ENCODE measurements at regions not wholly inside any gene's neighbourhood (a gene's known extent, or its start where the extent isn't known, plus 50 kb on each side); places are given as distances from the start of the nearest gene placed in this dataset.

- Histone ChIP-seq H3K9me3 (ENCODE audit: insufficient read depth in 2 of 2, low read depth in 1 of 2, low read length in 1 of 2) (no peaks in the 10 kb centered on the region), H4K5ac (ENCODE audit: insufficient read length, low read depth, low read length) (no peak overlapping the region), H2BK15ac (ENCODE audit: low read length) (0 out of 2 replicates have a peak overlapping the region, but pooled peaks have one; percentile 33), H4K91ac (replicated peaks; ENCODE audit: insufficient read length, low read length) (no peak overlapping the region), H3K79me2 (ENCODE audit: control insufficient read depth in 1 of 2, insufficient read depth in 2 of 2, low read length in 2 of 2) (no peaks in the 10 kb centered on the region), H3K14ac (ENCODE audit: insufficient read length) (no peak overlapping the region), H4K20me1 (replicated peaks in 1 of 2; ENCODE audit: control insufficient read depth in 1 of 2, insufficient read depth in 2 of 2, low read length in 2 of 2) (no peaks in the 10 kb centered on the region), H3K36me3 (ENCODE audit: control insufficient read depth in 2 of 4, insufficient read depth in 4 of 4, low read length in 3 of 4) (no peaks in the 10 kb centered on the region), H3K4me3 (ENCODE audit: extremely low read depth in 1 of 4, insufficient read depth in 2 of 4, low read depth in 3 of 4, low read length in 4 of 4) (no peak overlapping the region), H3K23me2 (ENCODE audit: low read depth, low read length) (no peaks in the 10 kb centered on the region), H2AFZ (ENCODE audit: low read length) (no peak overlapping the region), H2BK20ac (ENCODE audit: low read length) (no peak overlapping the region; the same call in 1 of the 2 replicates), H2BK120ac (replicated peaks; ENCODE audit: low read depth, low read length) (no peak overlapping the region), H3K27ac (ENCODE audit: low read depth, low read length) (no peak overlapping the region), H2BK5ac (ENCODE audit: low read depth, low read length) (no peak overlapping the region), H3K27me3 (replicated peaks in 1 of 4; ENCODE audit: control insufficient read depth in 3 of 4, extremely low read depth in 1 of 4, insufficient read depth in 3 of 4, low read length in 3 of 4) (no peaks in the 10 kb centered on the region), H4K8ac (ENCODE audit: extremely low read depth, insufficient read depth, low read length) (no peak overlapping the region), H3K4ac (replicated peaks; ENCODE audit: insufficient read length, low read depth, low read length) (no peak overlapping the region), H3K79me1 (ENCODE audit: low read depth, low read length) (no peaks in the 10 kb centered on the region), H3K23ac (ENCODE audit: insufficient read length) (no peak overlapping the region), H2AK5ac (ENCODE audit: low read depth, low read length) (no peak overlapping the region), H3K4me1 (replicated peaks in 1 of 4; ENCODE audit: control insufficient read depth in 3 of 4, insufficient read depth in 4 of 4, low read length in 3 of 4) (peaks cover 0 to 5% (median 2%) of the 10 kb centered on the region in 4 experiments; a peak in 3 of 7 replicates), H3K4me2 (ENCODE audit: insufficient read depth in 1 of 2, low read depth in 2 of 2, low read length in 2 of 2) (no peak overlapping the region), H3K56ac (replicated peaks; ENCODE audit: insufficient read length, low read depth, low read length) (no peak overlapping the region), H3K18ac (ENCODE audit: extremely low read depth, low read length) (no peak overlapping the region), H3K9ac (replicated peaks in 1 of 4; ENCODE audit: extremely low read depth in 1 of 4, low read depth in 3 of 4, low read length in 3 of 4) (no peak overlapping the region), H2BK12ac (ENCODE audit: low read depth, low read length) (no peak overlapping the region)
- FAIRE-seq (no peak), DNase-seq (ENCODE audit: low read depth in 1 of 2, low spot score in 2 of 2) (no peak)
- ChIA-PET POLR2A (ENCODE audit: partially characterized antibody) (no interaction called here), CTCF (ENCODE audit: partially characterized antibody) (no interaction called here)
- WGBS, 2 experiments (ENCODE audit: extremely low coverage in 1 of 2, insufficient coverage in 1 of 2, insufficient read length in 1 of 2, insufficient replicate concordance in 2 of 2, low coverage in 1 of 2, low lambda C conversion rate in 2 of 2, missing lambda C conversion rate in 1 of 2): 91% methylated on average over 3 of the region's 3 CpGs; no CpG with 5 or more reads in 1 of the 2 experiments
- TF ChIP-seq ASH2L (IDR thresholded peaks at IDR 0.05; ENCODE audit: low read length): no peak
- no peak for TF ChIP-seq TCF12 (IDR thresholded peaks at IDR 0.05; ENCODE audit: low read depth, low read length)
- TF ChIP-seq KDM1A (IDR thresholded peaks at IDR 0.05; ENCODE audit: borderline replicate concordance, low read length): peak; percentile 50; the same call in 1 of the 2 replicates
- TF ChIP-seq HDAC2 (IDR thresholded peaks at IDR 0.05; ENCODE audit: borderline replicate concordance in 1 of 2, low read depth in 2 of 2, low read length in 2 of 2): no peak
- TF ChIP-seq BCL11A (IDR thresholded peaks at IDR 0.05; ENCODE audit: low read depth in 2 of 2, low read length in 2 of 2): no peak
Measured at GRCh38 chr2:58520903-58521302, 279.8 kb upstream of the FANCL start.
